ENCODE measurements at regions not wholly inside any gene's neighbourhood (a gene's known extent, or its start where the extent isn't known, plus 50 kb on each side); places are given as distances from the start of the nearest gene placed in this dataset.

GRCh38 chr6:88459189-88459588, 293.0 kb upstream of the CNR1 start:
- Histone ChIP-seq H3K4me3 (no peak overlapping the region), H2AFZ (no peak overlapping the region), H3K4me2 (no peak overlapping the region), H3K27me3 (ENCODE audit: insufficient read depth) (no peaks in the 10 kb centered on the region), H3K4me1 (ENCODE audit: insufficient read depth) (no peaks in the 10 kb centered on the region), H3F3A (replicated peaks; ENCODE audit: low read depth) (no peaks in the 10 kb centered on the region), H3K27ac (ENCODE audit: low read depth) (no peak overlapping the region), H3K79me2 (replicated peaks; ENCODE audit: insufficient read depth) (no peaks in the 10 kb centered on the region), H3K36me3 (ENCODE audit: insufficient read depth) (no peaks in the 10 kb centered on the region), H4K20me1 (replicated peaks; ENCODE audit: insufficient read depth) (no peaks in the 10 kb centered on the region), H3K9me2 (ENCODE audit: insufficient read depth) (0 out of 2 replicates have a peak, but pooled peaks cover 3% of the 10 kb centered on the region)
- TF ChIP-seq STAT1 (IDR thresholded peaks at IDR 0.05; ENCODE audit: unreplicated experiment) = no peak
- TF ChIP-seq ZNF331 (CRISPR knock-in tag; IDR thresholded peaks at IDR 0.05; ENCODE audit: low read depth) = no peak
- TF ChIP-seq EZH2phosphoT487 (IDR thresholded peaks at IDR 0.05; ENCODE audit: unreplicated experiment) = no peak
- no peak for TF ChIP-seq CTCF (conservative IDR thresholded peaks at IDR 0.05; ENCODE audit: low read depth in 2 of 2)
- TF ChIP-seq ZNF462 (CRISPR knock-in tag; IDR thresholded peaks at IDR 0.05) = no peak
- Mint-ChIP-seq H3K36me3 (ENCODE audit: low read depth) (no peaks in the 10 kb centered on the region), H3K9me3 (peaks cover 4% of the 10 kb centered on the region; the same call in 2 of the 3 replicates), H3K27me3 (ENCODE audit: insufficient read depth, low read depth, poor library complexity) (no peaks in the 10 kb centered on the region), H3K27ac (no peak overlapping the region), H3K4me1 (no peaks in the 10 kb centered on the region), H3K4me3 (no peak overlapping the region)
- ATAC-seq (no peak), DNase-seq (ENCODE audit: low spot score) (no peak)
